T-helper 1 cell (primary cell): ENCODE measurements at regions not wholly inside any gene's neighbourhood (a gene's known extent, or its start where the extent isn't known, plus 50 kb on each side); places are given as distances from the start of the nearest gene placed in this dataset.
"Not testable (repeated sequence)": the region's sequence is repeated elsewhere in the genome, so short reads cannot be mapped to it uniquely, and the experiment has no call there.

ENCODE experiments used
- DNase-seq, 5 donors: peaks; one replicate each; pipeline ENCODE4 v3.0.0-alpha.2; 2012 to 2020

DNA sequence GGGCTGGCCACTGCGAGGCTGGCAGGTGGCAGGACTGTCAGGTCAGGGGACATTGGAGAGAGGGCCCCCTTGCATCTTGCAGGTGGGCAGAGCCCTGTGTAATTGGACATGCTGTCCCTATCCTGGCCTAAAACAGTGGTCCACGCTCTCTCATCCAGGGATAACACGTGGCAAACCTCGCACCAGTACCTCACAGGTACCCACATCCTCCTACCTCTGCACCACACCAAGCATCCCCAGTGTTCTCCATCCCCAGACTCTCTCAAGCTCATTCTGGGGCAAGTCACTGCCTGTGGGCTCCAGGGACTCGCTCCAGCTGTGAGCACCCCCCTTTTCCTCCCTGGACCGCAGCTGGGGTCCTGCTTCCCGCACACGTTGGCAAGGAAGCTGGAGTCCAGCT is 212.3 kb upstream of the LRRC61 start:
- DNase-seq = not testable (repeated sequence)

DNA sequence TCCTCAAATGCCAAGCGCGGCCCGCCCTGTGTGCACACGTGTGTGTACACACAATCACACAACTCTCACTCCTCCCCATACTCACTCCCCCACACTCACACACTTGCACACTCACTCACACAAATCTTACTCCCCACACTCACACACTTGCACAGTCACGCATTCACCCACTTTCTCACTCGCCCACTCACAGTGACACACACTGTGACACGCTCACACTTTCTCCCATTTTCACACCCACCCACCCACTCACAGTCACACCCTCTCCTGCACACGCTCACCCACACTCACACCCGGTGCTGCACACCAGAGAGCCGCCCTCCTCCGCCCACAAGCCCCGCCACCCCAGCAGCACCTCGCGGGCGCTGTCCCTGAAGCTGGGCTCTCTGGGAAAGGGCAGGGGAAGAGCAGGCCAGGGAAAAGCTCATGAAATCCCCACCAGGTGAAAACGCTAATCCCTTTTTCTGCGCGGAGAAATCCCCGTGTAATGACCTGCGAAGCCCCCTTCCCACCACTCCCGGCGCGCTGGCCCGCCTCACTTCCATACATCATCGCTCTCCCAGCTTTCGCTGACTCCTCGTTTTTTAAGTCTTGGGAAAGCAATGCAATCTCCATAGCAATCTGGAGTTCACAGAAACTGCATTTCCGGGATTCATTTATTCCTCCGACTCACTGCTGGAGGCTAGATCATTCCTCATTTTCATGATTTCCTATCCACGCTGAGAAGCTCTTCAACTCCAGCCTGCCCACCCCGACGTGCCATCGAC is 211.6 kb upstream of the LRRC61 start:
- DNase-seq = not testable (repeated sequence)

DNA sequence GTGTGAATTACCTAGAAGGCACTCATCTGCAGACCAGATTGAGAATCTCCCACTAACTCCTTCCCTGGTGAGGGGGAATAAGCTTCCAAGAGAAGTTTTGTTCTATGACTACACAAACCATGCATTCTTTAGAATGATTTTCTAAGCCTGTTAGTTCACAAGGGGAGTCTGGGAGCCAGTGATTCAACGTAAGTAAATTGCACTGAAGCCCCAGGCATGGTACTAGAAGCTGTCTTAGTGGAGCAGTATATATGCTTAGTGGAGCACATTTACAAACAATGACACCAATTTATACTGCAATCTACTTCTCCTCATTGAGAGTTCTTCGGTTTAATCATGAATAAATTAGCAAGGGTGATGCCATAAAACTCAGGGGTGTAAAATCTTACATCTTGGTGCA is 209.9 kb upstream of the LRRC61 start:
- not testable (repeated sequence) for DNase-seq

DNA sequence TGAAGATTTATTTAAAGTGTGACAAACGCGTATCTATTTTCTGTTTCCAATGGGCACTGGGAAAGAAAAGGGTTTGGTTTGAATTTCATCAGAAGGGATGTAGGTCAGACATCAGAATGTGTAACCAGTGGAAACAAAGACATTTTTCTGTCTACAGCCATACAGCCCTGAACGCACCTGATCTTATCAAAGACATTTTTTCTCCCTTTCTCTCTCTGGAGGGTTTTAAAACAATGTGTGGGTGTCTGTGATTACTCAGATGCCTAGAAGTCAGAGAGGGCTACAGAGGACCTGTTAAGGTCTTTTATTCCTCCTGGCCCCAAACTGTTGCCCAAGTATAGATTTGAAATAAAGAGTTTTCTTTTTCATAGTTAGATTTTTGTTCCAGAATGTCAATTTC is 208.6 kb upstream of the LRRC61 start:
- DNase-seq = not testable (repeated sequence)

DNA sequence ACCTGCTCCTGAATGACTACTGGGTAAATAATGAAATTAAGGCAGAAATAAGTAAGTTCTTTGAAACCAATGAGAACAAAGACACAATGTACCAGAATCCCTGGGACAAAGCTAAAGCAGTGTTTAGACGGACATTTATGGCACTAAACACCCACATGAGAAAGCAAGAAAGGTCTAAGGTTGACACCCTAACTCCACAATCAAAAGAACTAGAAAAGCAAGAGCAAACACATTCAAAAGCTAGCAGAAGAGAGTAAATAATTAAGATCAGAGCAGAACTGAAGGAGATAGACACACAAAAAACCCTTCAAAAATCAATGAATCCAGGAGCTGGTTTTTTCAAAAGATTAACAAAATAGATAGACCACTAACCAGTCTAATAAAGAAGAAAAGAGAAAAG is 203.2 kb upstream of the LRRC61 start:
- not testable (repeated sequence) for DNase-seq

DNA sequence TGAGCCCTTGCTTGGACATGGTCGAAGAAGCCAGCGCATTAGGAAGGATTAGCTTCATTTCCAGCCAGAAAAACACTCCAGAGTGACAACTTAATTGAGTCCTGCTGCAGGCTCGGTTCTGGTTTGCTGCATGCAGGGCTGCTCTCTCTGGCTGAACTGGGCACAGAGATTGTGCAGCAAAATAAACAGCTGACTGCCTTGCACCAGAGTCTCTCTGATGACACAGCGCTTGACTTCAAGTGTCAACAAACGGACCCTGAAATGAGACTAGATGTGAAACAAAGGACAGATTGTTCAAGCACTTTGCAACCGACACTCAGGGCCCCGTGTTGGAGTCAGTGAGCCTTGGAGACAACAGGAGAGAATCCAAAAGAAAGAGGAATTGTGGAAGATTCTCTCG is 197.3 kb upstream of the LRRC61 start:
- DNase-seq = not testable (repeated sequence)

DNA sequence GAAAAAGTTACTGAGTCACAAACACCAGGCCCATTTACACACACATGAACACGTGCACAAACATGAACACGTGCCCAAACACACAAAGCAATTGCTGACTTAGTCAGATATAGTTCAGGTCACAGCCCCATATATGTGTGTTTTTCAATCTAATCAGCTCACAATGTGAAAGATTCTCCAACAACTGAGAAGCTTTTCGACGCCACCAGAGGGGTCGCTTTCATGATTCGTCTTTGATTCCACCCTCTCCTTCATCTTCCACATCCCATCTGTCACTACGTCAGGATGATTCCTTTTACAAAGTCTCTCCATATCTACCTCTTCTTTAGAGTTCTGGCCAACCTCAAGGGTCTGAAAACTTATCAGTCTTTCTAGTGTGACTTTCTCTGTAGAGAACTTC is 188.7 kb upstream of the LRRC61 start:
- DNase-seq = not testable (repeated sequence)

DNA sequence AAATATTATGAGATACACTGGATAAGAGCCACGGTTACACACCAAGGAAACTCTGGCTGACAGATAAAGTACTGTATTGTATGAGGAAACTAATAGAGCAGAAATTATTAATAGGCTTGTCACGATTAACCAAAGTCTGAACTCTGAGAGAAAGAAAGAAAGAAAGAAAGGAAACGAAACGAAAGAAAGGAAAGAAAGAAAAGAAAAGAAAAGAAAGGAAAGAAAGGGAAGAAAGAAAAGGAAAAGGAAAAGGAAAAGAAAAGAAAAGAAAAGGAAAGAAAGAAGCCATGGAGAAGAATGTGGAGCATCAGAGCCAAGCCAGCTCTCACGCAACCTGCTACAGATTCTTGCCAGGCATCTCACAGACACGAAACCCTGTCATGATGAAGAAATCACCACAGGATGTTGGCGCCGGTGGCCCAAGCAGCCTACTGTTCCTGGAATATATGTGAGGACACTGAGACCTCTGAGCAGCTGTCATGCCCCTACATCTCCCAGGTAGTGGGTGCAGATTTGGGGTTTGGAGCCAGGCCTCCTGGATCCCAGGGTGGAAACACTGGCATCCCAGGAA is 187.4 kb upstream of the LRRC61 start:
- DNase-seq = not testable (repeated sequence)

DNA sequence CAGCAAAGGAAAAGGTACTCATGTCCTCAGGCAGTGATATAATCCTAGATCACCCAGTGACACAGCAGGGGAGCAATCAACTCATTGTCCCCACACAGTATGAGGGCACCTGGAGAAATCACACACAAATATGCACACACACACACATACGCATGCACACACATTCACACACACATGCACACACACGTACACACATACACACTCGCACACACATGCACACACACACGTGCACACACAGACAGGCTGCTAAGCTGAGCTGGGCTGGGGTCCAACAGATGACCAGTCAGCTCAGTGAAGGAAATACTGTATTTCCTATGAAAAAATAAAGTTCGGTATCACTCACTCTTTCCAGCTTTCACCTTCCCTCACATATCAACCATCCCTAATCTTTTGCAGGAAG is 183.3 kb upstream of the LRRC61 start:
- not testable (repeated sequence) for DNase-seq

DNA sequence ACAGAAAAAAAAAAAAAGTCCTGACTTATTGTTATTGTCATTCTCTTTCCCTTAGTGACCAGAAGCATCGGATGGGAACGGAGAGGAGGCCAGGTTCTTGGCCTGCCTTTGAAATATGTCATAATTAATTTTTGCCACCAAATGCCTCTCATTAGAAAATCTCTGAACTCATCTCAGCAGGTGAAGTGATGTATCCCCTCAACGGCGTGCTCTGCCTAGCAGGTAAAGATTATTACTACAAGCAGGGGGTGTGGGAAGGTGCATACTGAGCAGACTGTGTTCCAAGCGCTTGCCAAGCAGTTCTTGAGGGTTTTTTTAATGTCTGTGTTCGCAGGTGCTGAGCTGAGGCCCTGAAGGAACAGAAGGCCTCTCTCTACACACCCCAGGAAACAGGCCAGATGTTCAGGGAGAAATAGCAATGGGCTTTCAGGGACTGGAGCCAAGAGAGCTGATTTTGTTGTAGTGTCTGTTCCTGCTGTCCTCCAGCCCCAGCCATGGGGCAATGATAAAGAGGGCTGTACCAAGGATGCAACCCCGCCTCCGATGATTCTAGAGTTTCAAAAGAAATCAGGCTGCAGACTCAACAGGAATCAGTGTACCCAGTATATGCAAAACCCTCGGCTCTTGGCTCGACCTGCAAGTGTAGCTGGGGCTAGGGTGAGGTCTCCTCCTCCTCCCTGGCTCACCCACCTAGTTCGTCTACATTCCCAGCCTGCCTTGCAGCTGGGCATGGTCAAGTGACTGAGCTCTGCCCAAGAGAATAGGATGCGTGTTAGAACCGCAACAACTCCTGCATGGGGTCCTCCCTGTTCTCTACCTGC is 181.4 kb upstream of the LRRC61 start:
- DNase-seq = not testable (repeated sequence)

DNA sequence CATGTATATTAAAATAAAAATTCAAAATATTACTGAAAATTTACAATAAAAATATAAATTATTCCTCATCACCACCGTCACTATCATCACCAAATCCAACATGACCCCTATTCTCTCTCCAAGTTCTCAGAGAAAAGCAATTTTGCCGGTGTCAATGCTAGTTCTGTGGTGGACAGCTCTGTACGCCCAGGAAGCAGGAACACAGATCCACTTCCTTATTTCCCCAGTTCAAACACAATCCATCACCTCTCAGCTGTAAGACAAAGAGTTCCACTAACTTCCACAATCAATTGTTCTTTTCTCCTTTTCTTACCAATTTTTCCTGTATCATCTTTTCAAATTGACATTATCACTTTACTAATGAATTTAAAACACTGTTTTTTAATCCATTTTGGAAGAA is 177.0 kb upstream of the LRRC61 start:
- DNase-seq = not testable (repeated sequence)

DNA sequence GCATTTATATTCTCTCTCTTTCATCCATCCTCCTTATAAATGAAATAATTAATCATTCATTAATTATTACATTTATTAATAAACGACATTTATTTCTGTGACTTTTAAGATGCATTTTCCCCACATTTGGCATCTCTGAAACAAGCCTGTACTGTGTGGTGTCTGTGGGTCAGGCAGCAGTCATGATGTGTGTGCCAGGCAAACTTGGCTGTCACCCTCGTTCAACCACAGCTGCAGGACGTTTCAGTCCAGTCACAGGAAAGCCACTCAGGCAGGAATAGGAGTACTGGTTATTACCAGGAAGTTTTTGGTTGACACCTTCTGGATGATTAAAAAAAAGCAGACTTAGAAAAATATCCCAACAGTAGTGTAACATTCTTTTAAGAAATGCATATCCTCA is 175.6 kb upstream of the LRRC61 start:
- DNase-seq = not testable (repeated sequence)

DNA sequence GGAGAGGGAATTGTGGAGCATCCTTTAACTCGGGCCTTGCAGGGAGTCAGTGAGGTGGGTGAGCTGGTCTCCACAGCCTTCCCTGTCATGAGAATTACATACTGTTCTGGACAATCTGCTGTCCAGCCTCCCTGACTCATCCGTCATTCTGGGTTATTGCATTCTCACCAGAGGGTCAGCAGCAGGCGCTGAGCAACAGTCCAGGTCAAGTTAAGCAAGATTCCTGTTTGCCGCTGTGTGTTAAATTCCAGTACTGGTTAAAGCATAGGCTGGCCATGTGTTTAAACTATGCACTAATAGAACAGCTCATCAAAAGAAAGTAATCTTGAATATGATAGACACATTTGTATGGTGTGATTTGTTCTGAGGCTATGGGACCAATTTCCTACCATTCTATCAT is 167.1 kb upstream of the LRRC61 start:
- DNase-seq = not testable (repeated sequence)

DNA sequence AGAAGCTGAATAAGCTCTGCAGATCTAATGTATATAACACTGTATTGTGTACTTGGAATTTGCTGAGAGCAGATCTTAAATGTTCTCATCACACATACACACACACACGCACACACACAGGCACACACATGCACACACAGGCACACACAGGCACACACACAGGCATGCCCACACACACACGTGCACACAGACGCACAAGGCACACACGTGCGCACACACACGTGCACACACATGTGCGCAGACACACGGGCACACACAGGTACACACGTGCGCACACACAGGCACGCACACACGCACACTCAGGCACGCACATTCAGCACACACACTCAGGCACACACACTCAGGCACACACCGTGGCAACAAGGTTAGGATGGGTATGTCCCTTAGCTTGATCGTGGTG is 164.5 kb upstream of the LRRC61 start:
- not testable (repeated sequence) for DNase-seq

DNA sequence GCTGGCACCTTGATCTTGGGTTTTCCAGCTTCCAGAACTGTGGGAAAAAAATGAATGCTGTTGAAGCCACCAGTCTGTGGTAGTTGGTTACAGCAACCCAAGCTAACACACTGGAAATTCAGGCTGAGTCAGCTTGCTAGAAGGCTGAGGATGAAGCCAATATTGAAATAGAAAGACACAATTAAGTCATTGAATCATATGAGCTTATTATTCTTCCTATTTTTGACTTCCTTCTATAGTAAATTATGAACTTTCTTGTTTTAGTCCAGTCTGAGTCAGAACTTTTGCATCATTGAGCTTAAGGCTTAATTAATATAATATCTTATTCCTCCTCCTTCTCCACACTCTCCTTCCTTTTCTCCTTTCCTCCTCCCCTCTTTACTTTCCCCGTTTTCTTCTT is 153.6 kb upstream of the LRRC61 start:
- DNase-seq = not testable (repeated sequence)

DNA sequence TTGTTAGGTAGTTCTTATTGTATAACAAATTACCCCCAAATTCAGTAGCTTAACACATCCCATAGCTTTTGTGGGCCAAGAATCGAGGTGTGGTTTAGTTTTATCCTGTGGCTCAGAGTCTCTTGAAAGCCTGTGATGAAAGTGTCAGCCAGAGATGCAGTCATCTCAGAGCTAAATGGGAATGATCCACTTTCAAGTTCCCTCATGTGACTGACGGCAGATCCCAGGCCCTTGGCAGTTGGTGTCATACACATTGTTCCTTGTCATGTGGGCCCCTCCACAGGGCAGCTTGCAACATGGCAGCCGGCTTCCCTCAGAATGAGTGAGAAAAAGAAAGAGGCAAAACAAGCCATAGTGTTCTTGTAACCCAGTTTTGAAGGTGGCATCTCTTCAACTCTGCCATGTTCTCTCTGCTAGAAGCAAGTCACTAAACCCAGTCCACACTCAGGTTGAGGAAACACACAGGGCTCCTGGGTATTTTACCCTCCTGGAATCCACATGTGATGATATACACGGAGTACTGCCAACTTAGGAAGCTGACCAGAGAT is 153.1 kb upstream of the LRRC61 start:
- not testable (repeated sequence) for DNase-seq

DNA sequence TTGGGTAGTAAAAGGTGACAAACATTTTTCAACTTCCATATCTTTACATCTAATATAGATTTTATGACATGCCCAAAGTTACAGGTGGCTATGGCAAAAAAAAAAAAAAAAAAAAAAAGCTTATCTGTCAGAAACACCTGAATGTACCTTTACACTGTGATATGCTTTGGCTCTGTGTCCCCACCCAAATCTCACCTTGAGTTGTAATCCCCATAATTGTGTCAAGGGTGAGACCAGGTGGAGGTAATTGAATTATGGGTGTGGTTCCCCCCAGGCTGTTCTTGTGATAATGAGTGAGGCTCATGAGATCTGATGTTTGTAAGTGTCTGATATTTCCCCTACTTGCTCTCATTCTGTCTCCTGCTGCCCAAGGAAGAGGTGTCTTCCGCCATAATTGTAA is 139.6 kb upstream of the LRRC61 start:
- not testable (repeated sequence) for DNase-seq

DNA sequence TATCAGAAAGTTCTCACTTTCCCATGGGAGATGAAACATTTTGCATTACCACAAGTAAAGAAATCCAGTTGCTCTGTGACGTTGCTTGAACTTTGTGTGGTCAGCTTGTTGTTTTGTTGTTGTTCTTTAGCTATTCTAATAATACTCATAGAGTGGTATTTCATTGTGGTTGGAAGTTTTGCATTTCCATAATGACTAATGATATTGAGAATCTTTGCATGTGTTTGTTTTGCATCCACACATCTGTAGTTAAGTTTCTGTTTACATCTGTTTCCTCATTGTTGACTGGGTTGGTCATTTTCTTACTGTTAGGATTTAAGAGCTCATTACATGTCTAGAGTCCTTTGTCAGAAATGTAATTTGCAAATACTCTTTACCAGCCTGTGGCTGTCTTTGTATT is 133.2 kb upstream of the LRRC61 start:
- DNase-seq = not testable (repeated sequence)

DNA sequence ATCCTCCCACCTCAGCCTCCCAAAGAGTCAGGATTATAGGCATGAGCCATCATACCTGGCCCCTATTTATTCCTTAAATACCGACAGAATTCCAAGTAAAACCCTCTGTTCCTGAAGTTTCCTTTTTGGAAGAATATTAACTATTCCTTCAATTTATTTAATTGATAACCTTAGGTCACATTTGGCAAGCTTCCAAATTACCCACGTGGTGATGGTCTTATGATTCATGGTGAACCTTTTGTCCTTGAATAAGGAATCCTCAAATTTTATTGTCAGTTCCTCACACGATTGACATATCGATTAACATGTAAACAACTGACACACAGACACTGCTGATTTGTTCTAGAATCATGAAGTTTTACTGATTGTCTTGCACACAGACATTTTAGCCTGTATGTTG is 130.6 kb upstream of the LRRC61 start:
- DNase-seq = not testable (repeated sequence)

DNA sequence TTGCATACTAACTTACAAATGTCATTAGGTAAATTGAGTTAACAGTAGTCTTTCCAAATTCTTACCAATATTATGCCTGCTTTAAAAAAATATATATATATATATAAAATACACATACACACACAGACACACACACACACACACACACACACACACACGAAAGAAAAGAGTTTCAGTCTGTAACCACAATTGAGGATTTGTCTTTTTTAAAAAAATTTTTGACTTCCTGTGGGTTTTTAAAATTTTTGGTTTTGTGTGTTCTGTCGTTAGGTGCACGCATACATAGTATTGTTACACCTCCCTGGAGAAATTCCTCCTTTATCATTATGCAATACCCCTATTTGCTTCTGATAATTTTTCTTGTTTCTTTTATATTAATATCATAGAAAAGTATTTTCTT is 129.3 kb upstream of the LRRC61 start:
- peak in 1 of 5 donors; percentile 25 for DNase-seq
